HCT116 (cell line): ENCODE measurements at regions not wholly inside any gene's neighbourhood (a gene's known extent, or its start where the extent isn't known, plus 50 kb on each side); places are given as distances from the start of the nearest gene placed in this dataset.

Experiments used
- ATAC-seq: fragments of 200-7000 bp; cut with Tn5 transposase; 2 replicates; pipeline ENCODE4 v1.9.1; 2020; ENCODE audit warnings: mild to moderate bottlenecking, moderate library complexity
- BruUV-seq: library from RNA; stranded (reverse); fragments of 400-500 nt; replicated peaks from 2 replicates; lab custom pipeline; 2021; lab: Mats Ljungman, UMichigan
- CTCF ChIA-PET: fragments of 300-600 bp; sonication (Branson Sonifier 250); formaldehyde crosslinking; loops from one replicate; lab custom pipeline; 2021; ENCODE audit warnings: antibody characterized with exemption; lab: Charles Lee
- POLR2A ChIA-PET: fragments of 300-600, 350-600 bp; sonication (Branson Sonifier 250); formaldehyde crosslinking; loops from one replicate; lab custom pipeline; 2021; ENCODE audit warnings: antibody characterized with exemption; lab: Charles Lee
- RAD21 ChIA-PET, 2 experiments: fragments of 300-600 bp; sonication (Branson Sonifier 250); formaldehyde crosslinking; loops; one replicate each; lab custom pipeline; 2023; ENCODE audit warnings: low total read pairs in 2 of 2; ENCODE audit not compliant: uncharacterized antibody in 2 of 2, unreplicated experiment in 2 of 2, low non-redundant PET in 1 of 2; lab: Charles Lee
- DNase-seq: peaks from one replicate; pipeline ENCODE4 v3.0.0-alpha.2; 2010; ENCODE audit warnings: low read depth, low spot score
- H2AFZ ChIP-seq: fragments of 200-600 bp; shearing (Covaris generic), sonication (generic); 2 replicates; pipeline ENCODE4 v1.6.1; 2017; ENCODE audit warnings: low read depth, mixed run types, mixed read lengths, antibody characterized with exemption, low read length; ENCODE audit not compliant: poor library complexity, severe bottlenecking
- H3K27ac ChIP-seq: 2 replicates; pipeline ENCODE4 v1.5.1; 2012; ENCODE audit warnings: low read depth, low read length
- H3K27me3 ChIP-seq: fragments of 200-600 bp; sonication (generic); 2 replicates; pipeline ENCODE4 v1.6.1; 2016; ENCODE audit warnings: mixed run types, low read length, mixed read lengths; ENCODE audit not compliant: insufficient read depth
- H3K36me3 ChIP-seq, 2 experiments: fragments of 200-500 bp in 1 of 2; fragments of 200-600 bp in 1 of 2; sonication (Bioruptor generic) in 1 of 2; sonication (generic) in 1 of 2; 2 replicates each; pipeline versions ENCODE4 v1.5.1 to v1.6.1; 2014 to 2016; ENCODE audit warnings: low read length in 2 of 2, inconsistent platforms in 1 of 2, mixed read lengths in 1 of 2, mixed run types in 1 of 2; ENCODE audit not compliant: insufficient read depth in 2 of 2, control insufficient read depth in 1 of 2
- H3K4me1 ChIP-seq, 2 experiments: fragments of 200-600 bp in 1 of 2; sonication (generic) in 1 of 2; 2 replicates each; pipeline versions ENCODE4 v1.5.1 to v1.6.1; 2012 to 2017; ENCODE audit warnings: low read length in 2 of 2, inconsistent platforms in 1 of 2, mild to moderate bottlenecking in 1 of 2, mixed read lengths in 1 of 2, mixed run types in 1 of 2, moderate library complexity in 1 of 2; ENCODE audit not compliant: insufficient read depth in 2 of 2, control insufficient read depth in 1 of 2
- H3K4me2 ChIP-seq: fragments of 200-600 bp; sonication (generic); 2 replicates; pipeline ENCODE4 v1.6.1; 2017; ENCODE audit warnings: mixed run types, low read length, mixed read lengths
- H3K4me3 ChIP-seq, 2 experiments: fragments of 200-600 bp in 1 of 2; sonication (generic) in 1 of 2; replicated peaks in 1 of 2; 2 replicates each; pipeline ENCODE4 v1.5.1; 2011 to 2016; ENCODE audit warnings: low read length in 2 of 2, control low read depth in 1 of 2, low read depth in 1 of 2, mild to moderate bottlenecking in 1 of 2, mixed read lengths in 1 of 2, mixed run types in 1 of 2
- H3K79me2 ChIP-seq: fragments of 200-600 bp; sonication (generic); 2 replicates; pipeline ENCODE4 v1.6.1; 2017; ENCODE audit warnings: mild to moderate bottlenecking, mixed run types, low read length, moderate library complexity, mixed read lengths; ENCODE audit not compliant: insufficient read depth
- H3K9ac ChIP-seq: fragments of 200-600 bp; sonication (generic); 2 replicates; pipeline ENCODE4 v1.6.1; 2016; ENCODE audit warnings: low read length, mixed read lengths
- H3K9me2 ChIP-seq: fragments of 200-600 bp; sonication (generic), shearing (Covaris generic); 2 replicates; pipeline ENCODE4 v1.6.1; 2017; ENCODE audit warnings: mixed run types, mild to moderate bottlenecking, moderate library complexity; ENCODE audit not compliant: insufficient read depth
- H3K9me3 ChIP-seq, 2 experiments: fragments of 200-500 bp in 1 of 2; fragments of 200-600 bp in 1 of 2; sonication (Bioruptor generic) in 1 of 2; sonication (generic) in 1 of 2; 2 replicates each; pipeline ENCODE4 v1.6.1; 2014 to 2017; ENCODE audit warnings: low read length in 2 of 2, mixed read lengths in 2 of 2, inconsistent platforms in 1 of 2, low read depth in 1 of 2, mild to moderate bottlenecking in 1 of 2, mixed run types in 1 of 2, moderate library complexity in 1 of 2; ENCODE audit not compliant: control insufficient read depth in 1 of 2, insufficient read depth in 1 of 2
- H4K20me1 ChIP-seq: fragments of 200-600 bp; sonication (generic), shearing (Covaris generic); 2 replicates; pipeline ENCODE4 v1.6.1; 2017; ENCODE audit warnings: mixed run types, mild to moderate bottlenecking, moderate library complexity; ENCODE audit not compliant: insufficient read depth
- ATF3 ChIP-seq: IDR thresholded peaks from 2 replicates; pipeline ENCODE4 v1.6.1; 2012
- CBX3 ChIP-seq: IDR thresholded peaks from 2 replicates; pipeline ENCODE4 v1.6.1; 2012; ENCODE audit warnings: low read depth
- CEBPB ChIP-seq: IDR thresholded peaks from 2 replicates; pipeline ENCODE4 v1.6.1; 2012; ENCODE audit warnings: low read depth
- EGR1 ChIP-seq: IDR thresholded peaks from 2 replicates; pipeline ENCODE4 v1.6.1; 2012; ENCODE audit warnings: low read depth
- ELF1 ChIP-seq: IDR thresholded peaks from 2 replicates; pipeline ENCODE4 v1.6.1; 2012; ENCODE audit warnings: low read depth, borderline replicate concordance
- EZH2phosphoT487 ChIP-seq: fragments of 200-600 bp; IDR thresholded peaks from 2 replicates; pipeline ENCODE4 v1.6.1; 2018; ENCODE audit warnings: antibody characterized with exemption, borderline replicate concordance
- FOSL1 ChIP-seq: IDR thresholded peaks from 2 replicates; pipeline ENCODE4 v1.6.1; 2012; ENCODE audit warnings: low read depth
- POLR2A ChIP-seq: IDR thresholded peaks from 2 replicates; pipeline ENCODE4 v1.7.0; 2011; ENCODE audit warnings: borderline replicate concordance; ENCODE audit not compliant: insufficient read depth, insufficient read length; ENCODE audit errors: extremely low read depth
- POLR2AphosphoS5 ChIP-seq: IDR thresholded peaks from 2 replicates; pipeline ENCODE4 v1.6.1; 2011; ENCODE audit warnings: mild to moderate bottlenecking, low read depth, low read length, moderate library complexity
- RAD21 ChIP-seq: IDR thresholded peaks from 2 replicates; pipeline ENCODE4 v1.6.1; 2012; ENCODE audit warnings: low read depth, mild to moderate bottlenecking
- SIN3A ChIP-seq: IDR thresholded peaks from 2 replicates; pipeline ENCODE4 v1.6.1; 2012; ENCODE audit warnings: low read depth
- SP1 ChIP-seq: IDR thresholded peaks from 2 replicates; pipeline ENCODE4 v1.6.1; 2012; ENCODE audit warnings: low read depth
- SRF ChIP-seq: IDR thresholded peaks from 2 replicates; pipeline ENCODE4 v1.6.1; 2012; ENCODE audit warnings: low read depth
- YY1 ChIP-seq: IDR thresholded peaks from 2 replicates; pipeline ENCODE4 v1.6.1; 2011; ENCODE audit warnings: low read length, low read depth, moderate library complexity, mild to moderate bottlenecking; ENCODE audit not compliant: insufficient replicate concordance; ENCODE audit errors: extremely low read depth
- ZBTB33 ChIP-seq: IDR thresholded peaks from 2 replicates; pipeline ENCODE4 v1.6.1; 2011; ENCODE audit warnings: mild to moderate bottlenecking, low read length, moderate library complexity; ENCODE audit not compliant: insufficient replicate concordance; ENCODE audit errors: extremely low read depth
- ZFX ChIP-seq: fragments of 450-650 bp; IDR thresholded peaks from 2 replicates; pipeline ENCODE4 v1.6.1; 2017
- ZNF274 ChIP-seq: fragments of 200-500 bp; sonication (Bioruptor generic); IDR thresholded peaks from 2 replicates; pipeline ENCODE4 v1.6.1; 2014; ENCODE audit warnings: mild to moderate bottlenecking, low read depth, low read length, inconsistent platforms
- intact Hi-C: fragments of 100-400 bp; cut with micrococcal nuclease; formaldehyde crosslinking; loops from 2 replicates; pipeline ENCODE4 v1.10.0; 2022
- TF ChIP-seq, protein P1 (sequence below): IDR thresholded peaks from 2 replicates; pipeline ENCODE4 v1.6.1; 2012; ENCODE audit warnings: low read depth
- TF ChIP-seq, protein P2 (sequence below), 3 experiments: fragments of 200-600 bp in 1 of 3; sonication (generic) in 1 of 3; IDR thresholded peaks in 2 of 3; conservative IDR thresholded peaks in 1 of 3; 2 replicates each; pipeline ENCODE4 v1.5.1; 2012 to 2017; ENCODE audit warnings: low read depth in 2 of 3, low read length in 2 of 3, antibody characterized with exemption in 1 of 3, borderline replicate concordance in 1 of 3, control low read depth in 1 of 3, mild to moderate bottlenecking in 1 of 3, mixed read lengths in 1 of 3, mixed run types in 1 of 3, moderate library complexity in 1 of 3; ENCODE audit not compliant: insufficient read depth in 1 of 3

DNA sequence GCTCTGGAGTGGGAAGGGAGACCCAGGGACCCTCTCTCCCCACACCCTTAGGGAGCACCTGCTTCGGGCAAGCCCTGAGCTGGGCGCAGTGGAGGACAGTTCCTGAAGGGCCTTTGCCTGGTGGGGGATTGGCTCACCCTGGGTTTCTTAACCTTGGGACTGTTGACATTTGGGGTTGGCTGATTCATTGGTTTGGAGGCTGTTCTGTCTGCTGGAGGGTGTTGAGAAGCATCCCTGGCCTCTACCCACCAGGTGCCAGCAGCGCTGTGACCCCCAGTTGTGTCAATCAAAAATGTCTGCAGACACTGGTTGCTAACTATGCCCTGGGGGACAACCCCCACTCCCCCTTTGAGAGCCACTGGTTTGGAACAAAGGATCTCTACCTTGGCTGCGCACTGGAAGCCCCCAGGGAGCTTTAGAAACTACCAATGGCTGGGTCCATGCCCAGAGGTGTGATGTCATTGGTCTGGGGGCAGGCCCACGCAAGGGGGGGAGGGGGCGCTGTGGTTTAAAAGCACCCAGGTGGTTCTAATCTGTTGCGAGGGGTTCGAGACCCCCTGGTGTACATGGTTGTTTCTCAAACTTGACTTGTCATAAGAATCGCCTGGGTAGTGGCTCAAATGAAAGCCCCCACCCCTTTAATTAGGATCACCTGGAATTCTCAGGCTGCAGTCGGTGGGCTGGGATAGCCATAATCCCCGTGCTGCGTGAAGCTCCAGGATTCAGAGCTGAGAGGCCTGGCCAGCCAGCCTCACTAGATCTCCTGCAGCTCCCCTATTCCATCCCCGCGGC, 151.9 kb upstream of the GSE1 start:
- TF ChIP-seq, protein P1, sequence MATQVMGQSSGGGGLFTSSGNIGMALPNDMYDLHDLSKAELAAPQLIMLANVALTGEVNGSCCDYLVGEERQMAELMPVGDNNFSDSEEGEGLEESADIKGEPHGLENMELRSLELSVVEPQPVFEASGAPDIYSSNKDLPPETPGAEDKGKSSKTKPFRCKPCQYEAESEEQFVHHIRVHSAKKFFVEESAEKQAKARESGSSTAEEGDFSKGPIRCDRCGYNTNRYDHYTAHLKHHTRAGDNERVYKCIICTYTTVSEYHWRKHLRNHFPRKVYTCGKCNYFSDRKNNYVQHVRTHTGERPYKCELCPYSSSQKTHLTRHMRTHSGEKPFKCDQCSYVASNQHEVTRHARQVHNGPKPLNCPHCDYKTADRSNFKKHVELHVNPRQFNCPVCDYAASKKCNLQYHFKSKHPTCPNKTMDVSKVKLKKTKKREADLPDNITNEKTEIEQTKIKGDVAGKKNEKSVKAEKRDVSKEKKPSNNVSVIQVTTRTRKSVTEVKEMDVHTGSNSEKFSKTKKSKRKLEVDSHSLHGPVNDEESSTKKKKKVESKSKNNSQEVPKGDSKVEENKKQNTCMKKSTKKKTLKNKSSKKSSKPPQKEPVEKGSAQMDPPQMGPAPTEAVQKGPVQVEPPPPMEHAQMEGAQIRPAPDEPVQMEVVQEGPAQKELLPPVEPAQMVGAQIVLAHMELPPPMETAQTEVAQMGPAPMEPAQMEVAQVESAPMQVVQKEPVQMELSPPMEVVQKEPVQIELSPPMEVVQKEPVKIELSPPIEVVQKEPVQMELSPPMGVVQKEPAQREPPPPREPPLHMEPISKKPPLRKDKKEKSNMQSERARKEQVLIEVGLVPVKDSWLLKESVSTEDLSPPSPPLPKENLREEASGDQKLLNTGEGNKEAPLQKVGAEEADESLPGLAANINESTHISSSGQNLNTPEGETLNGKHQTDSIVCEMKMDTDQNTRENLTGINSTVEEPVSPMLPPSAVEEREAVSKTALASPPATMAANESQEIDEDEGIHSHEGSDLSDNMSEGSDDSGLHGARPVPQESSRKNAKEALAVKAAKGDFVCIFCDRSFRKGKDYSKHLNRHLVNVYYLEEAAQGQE, result no peak
- no peak for TF ChIP-seq ZFX
- no peak for TF ChIP-seq CBX3
- no peak for TF ChIP-seq EZH2phosphoT487
- TF ChIP-seq CEBPB, result no peak
- no peak for TF ChIP-seq YY1
- TF ChIP-seq ZNF274, result no peak
- no peak for TF ChIP-seq POLR2AphosphoS5
- no peak for TF ChIP-seq ZBTB33
- TF ChIP-seq SRF, result no peak
- TF ChIP-seq SIN3A, result no peak
- TF ChIP-seq, protein P2, sequence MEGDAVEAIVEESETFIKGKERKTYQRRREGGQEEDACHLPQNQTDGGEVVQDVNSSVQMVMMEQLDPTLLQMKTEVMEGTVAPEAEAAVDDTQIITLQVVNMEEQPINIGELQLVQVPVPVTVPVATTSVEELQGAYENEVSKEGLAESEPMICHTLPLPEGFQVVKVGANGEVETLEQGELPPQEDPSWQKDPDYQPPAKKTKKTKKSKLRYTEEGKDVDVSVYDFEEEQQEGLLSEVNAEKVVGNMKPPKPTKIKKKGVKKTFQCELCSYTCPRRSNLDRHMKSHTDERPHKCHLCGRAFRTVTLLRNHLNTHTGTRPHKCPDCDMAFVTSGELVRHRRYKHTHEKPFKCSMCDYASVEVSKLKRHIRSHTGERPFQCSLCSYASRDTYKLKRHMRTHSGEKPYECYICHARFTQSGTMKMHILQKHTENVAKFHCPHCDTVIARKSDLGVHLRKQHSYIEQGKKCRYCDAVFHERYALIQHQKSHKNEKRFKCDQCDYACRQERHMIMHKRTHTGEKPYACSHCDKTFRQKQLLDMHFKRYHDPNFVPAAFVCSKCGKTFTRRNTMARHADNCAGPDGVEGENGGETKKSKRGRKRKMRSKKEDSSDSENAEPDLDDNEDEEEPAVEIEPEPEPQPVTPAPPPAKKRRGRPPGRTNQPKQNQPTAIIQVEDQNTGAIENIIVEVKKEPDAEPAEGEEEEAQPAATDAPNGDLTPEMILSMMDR (IDR thresholded peaks at IDR 0.05 in 2 of 3, conservative IDR thresholded peaks at IDR 0.05 in 1 of 3; ENCODE audit: borderline replicate concordance in 1 of 3, insufficient read depth in 1 of 3, low read depth in 2 of 3, low read length in 2 of 3), result no peak
- no peak for TF ChIP-seq ELF1
- no peak for TF ChIP-seq SP1
- no peak for TF ChIP-seq RAD21
- no peak for TF ChIP-seq FOSL1
- no peak for TF ChIP-seq POLR2A
- TF ChIP-seq EGR1, result no peak
- no peak for TF ChIP-seq ATF3
- ChIA-PET CTCF (interaction anchor here (1.5 kb wide), 1 partner anchor 30 kb away, joined by 4 read pairs; no protein-coding TSS in a partner anchor), POLR2A (no interaction called here), RAD21 (no interaction called here)
- intact Hi-C loops, result no loop called here
- Histone ChIP-seq H3K79me2 (no peaks in the 10 kb centered on the region), H3K4me1 (peaks cover 2 to 23% of the 10 kb centered on the region in 2 experiments; a peak in 3 of 4 replicates), H3K9me2 (no peaks in the 10 kb centered on the region), H3K4me3 (no peak overlapping the region), H3K9me3 (no peaks in the 10 kb centered on the region), H3K4me2 (no peak overlapping the region), H3K36me3 (no peaks in the 10 kb centered on the region), H4K20me1 (no peaks in the 10 kb centered on the region), H3K27me3 (peaks cover 8% of the 10 kb centered on the region; the same call in 1 of the 2 replicates), H3K27ac (no peak overlapping the region), H2AFZ (no peak overlapping the region), H3K9ac (no peak overlapping the region)
- no TSS peak for BruUV-seq
- ATAC-seq, result no peak
- DNase-seq, result no peak
